GM23338 (cell line): ENCODE measurements at regions not wholly inside any gene's neighbourhood (a gene's known extent, or its start where the extent isn't known, plus 50 kb on each side); places are given as distances from the start of the nearest gene placed in this dataset.

Experiments
- ATAC-seq: fragments of 200-7000 bp; cut with Tn5 transposase; 3 replicates; pipeline ENCODE4 v1.9.1; 2020
- DNase-seq: peaks from one replicate; pipeline ENCODE4 v3.0.0-alpha.2; 2015; ENCODE audit warnings: low spot score
- H2AFZ ChIP-seq: fragments of 200-600 bp; sonication (generic); 2 replicates; pipeline ENCODE4 v1.8.0; 2016; ENCODE audit warnings: antibody characterized with exemption, mild to moderate bottlenecking, moderate library complexity
- H3F3A ChIP-seq: fragments of 200-600 bp; sonication (generic); replicated peaks from 2 replicates; pipeline ENCODE4 v1.8.0; 2017; ENCODE audit warnings: antibody characterized with exemption, mixed run types, low read depth
- H3K27ac ChIP-seq: fragments of 200-600 bp; sonication (generic); 2 replicates; pipeline ENCODE4 v1.6.1; 2016; ENCODE audit warnings: low read depth
- H3K27me3 ChIP-seq: fragments of 200-600 bp; sonication (generic); 2 replicates; pipeline ENCODE4 v1.8.0; 2016; ENCODE audit warnings: mild to moderate bottlenecking, mixed run types, moderate library complexity; ENCODE audit not compliant: insufficient read depth
- H3K36me3 ChIP-seq: fragments of 200-600 bp; sonication (generic); 2 replicates; pipeline ENCODE4 v1.8.0; 2016; ENCODE audit warnings: mild to moderate bottlenecking; ENCODE audit not compliant: insufficient read depth
- H3K4me1 ChIP-seq: fragments of 200-600 bp; sonication (generic); 2 replicates; pipeline ENCODE4 v1.8.0; 2016; ENCODE audit warnings: mild to moderate bottlenecking, moderate library complexity; ENCODE audit not compliant: insufficient read depth
- H3K4me2 ChIP-seq: fragments of 200-600 bp; sonication (generic); 2 replicates; pipeline ENCODE4 v1.7.1; 2017; ENCODE audit warnings: mixed run types
- H3K4me3 ChIP-seq: fragments of 200-600 bp; sonication (generic); 2 replicates; pipeline ENCODE4 v1.6.1; 2016; ENCODE audit warnings: mixed run types
- H3K79me2 ChIP-seq: fragments of 200-600 bp; sonication (generic); replicated peaks from 2 replicates; pipeline ENCODE4 v1.8.0; 2017; ENCODE audit warnings: mild to moderate bottlenecking; ENCODE audit not compliant: insufficient read depth
- H3K9me2 ChIP-seq: fragments of 200-600 bp; sonication (generic); 2 replicates; pipeline ENCODE4 v1.8.0; 2017; ENCODE audit not compliant: insufficient read depth
- H4K20me1 ChIP-seq: fragments of 200-600 bp; sonication (generic); replicated peaks from 2 replicates; pipeline ENCODE4 v1.8.0; 2017; ENCODE audit warnings: mild to moderate bottlenecking; ENCODE audit not compliant: insufficient read depth
- H3K27ac Mint-ChIP-seq: 2 replicates; pipeline ENCODE4 v1.8.0; 2020; ENCODE audit warnings: inconsistent platforms, mild to moderate bottlenecking, moderate library complexity, mixed read lengths
- H3K27me3 Mint-ChIP-seq: 3 replicates; pipeline ENCODE4 v1.8.0; 2022; ENCODE audit warnings: low read depth, mild to moderate bottlenecking, moderate library complexity, mixed read lengths, inconsistent platforms; ENCODE audit not compliant: insufficient read depth, poor library complexity
- H3K36me3 Mint-ChIP-seq: 3 replicates; pipeline ENCODE4 v1.8.0; 2021; ENCODE audit warnings: low read depth, mild to moderate bottlenecking, inconsistent platforms, moderate library complexity, mixed read lengths
- H3K4me1 Mint-ChIP-seq: 3 replicates; pipeline ENCODE4 v1.8.0; 2020; ENCODE audit warnings: mild to moderate bottlenecking, inconsistent platforms, mixed read lengths
- H3K4me3 Mint-ChIP-seq: 3 replicates; pipeline ENCODE4 v1.8.0; 2021; ENCODE audit warnings: moderate library complexity, mild to moderate bottlenecking, inconsistent platforms, mixed read lengths
- H3K9me3 Mint-ChIP-seq: 3 replicates; pipeline ENCODE4 v1.8.0; 2020; ENCODE audit warnings: moderate library complexity, mild to moderate bottlenecking, inconsistent platforms, mixed read lengths
- ETS1 ChIP-seq: IDR thresholded peaks from 2 replicates; pipeline ENCODE4 v1.6.1; 2016; ENCODE audit warnings: antibody characterized with exemption
- EZH2 ChIP-seq: fragments of 200-600 bp; sonication (generic); IDR thresholded peaks from one replicate; pipeline ENCODE4 v1.8.0; 2017; ENCODE audit warnings: antibody characterized with exemption, mild to moderate bottlenecking, low read depth; ENCODE audit not compliant: unreplicated experiment
- EZH2phosphoT487 ChIP-seq: fragments of 200-600 bp; sonication (generic); IDR thresholded peaks from one replicate; pipeline ENCODE4 v1.8.1; 2018; ENCODE audit warnings: antibody characterized with exemption; ENCODE audit not compliant: unreplicated experiment
- JUNB ChIP-seq: IDR thresholded peaks from one replicate; pipeline ENCODE4 v1.6.1; 2016; ENCODE audit warnings: antibody characterized with exemption; ENCODE audit not compliant: unreplicated experiment
- POLR2AphosphoS5 ChIP-seq: IDR thresholded peaks from 2 replicates; pipeline ENCODE4 v1.6.1; 2016; ENCODE audit warnings: antibody characterized with exemption, low read depth
- STAT1 ChIP-seq: IDR thresholded peaks from one replicate; pipeline ENCODE4 v1.6.1; 2016; ENCODE audit warnings: antibody characterized with exemption; ENCODE audit not compliant: unreplicated experiment
- ZNF114 ChIP-seq: fragments of 250-450 bp; sonication (Bioruptor Pico); IDR thresholded peaks from 2 replicates; pipeline ENCODE4 v1.5.0; 2020; ENCODE audit warnings: mild to moderate bottlenecking, moderate library complexity
- ZNF462 ChIP-seq: fragments of 250-450 bp; sonication (Bioruptor Pico); IDR thresholded peaks from 2 replicates; pipeline ENCODE4 v1.5.0; 2020; ENCODE audit warnings: mild to moderate bottlenecking, moderate library complexity

DNA sequence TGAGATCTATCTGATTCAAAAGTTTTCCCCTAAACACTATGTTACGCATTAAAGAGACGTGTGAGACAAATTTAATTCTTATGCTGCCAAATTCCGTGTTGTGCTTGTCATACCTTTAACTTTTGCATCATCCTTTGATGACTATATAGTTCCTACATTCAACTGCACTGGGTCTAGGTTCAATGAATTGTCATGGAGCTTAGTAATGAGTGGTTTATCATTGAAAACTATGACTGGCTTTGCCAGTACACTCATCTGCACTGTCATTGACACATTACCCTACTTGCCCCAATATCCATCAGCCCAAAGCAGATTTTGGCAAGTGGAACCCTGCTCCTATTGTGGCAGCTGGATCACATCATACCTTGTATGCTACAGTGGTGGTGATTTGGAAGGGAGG is 882.9 kb upstream of the SLIT2 start (continued):
- no peak for TF ChIP-seq ZNF462
- no peak for TF ChIP-seq ZNF114

DNA sequence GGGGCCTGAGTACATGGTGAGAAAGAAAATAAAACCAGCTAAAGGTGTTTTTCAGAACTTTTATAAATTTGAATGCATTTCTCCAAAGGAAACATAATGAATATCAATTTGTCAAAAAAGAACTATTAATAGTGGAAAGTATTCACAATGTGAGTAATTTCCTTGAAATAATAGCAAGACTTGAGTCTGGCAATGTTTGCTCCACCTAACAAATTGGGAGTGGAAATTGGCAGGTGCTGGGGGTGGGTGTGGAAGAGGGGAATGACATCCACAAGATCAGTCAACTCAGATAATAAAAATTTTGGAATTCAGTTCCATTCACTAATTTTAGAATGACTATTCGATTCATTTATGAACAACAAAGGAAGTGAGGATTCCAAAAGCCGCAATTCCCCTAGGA is 884.8 kb upstream of the SLIT2 start:
- Histone ChIP-seq H2AFZ (no peak overlapping the region), H3K4me2 (no peak overlapping the region), H3K27ac (no peak overlapping the region), H4K20me1 (no peaks in the 10 kb centered on the region), H3K4me1 (no peaks in the 10 kb centered on the region), H3F3A (no peaks in the 10 kb centered on the region), H3K4me3 (no peak overlapping the region), H3K36me3 (no peaks in the 10 kb centered on the region), H3K79me2 (no peaks in the 10 kb centered on the region), H3K27me3 (no peaks in the 10 kb centered on the region), H3K9me2 (peaks cover under 1% of the 10 kb centered on the region; the same call in 1 of the 2 replicates)
- TF ChIP-seq ZNF462 (no peak), ETS1 (no peak), EZH2 (no peak), EZH2phosphoT487 (no peak), STAT1 (no peak), POLR2AphosphoS5 (no peak), ZNF114 (no peak), JUNB (no peak)
- Mint-ChIP-seq H3K9me3 (no peaks in the 10 kb centered on the region), H3K36me3 (no peaks in the 10 kb centered on the region), H3K4me3 (no peak overlapping the region), H3K27ac (no peak overlapping the region), H3K4me1 (no peaks in the 10 kb centered on the region), H3K27me3 (no peaks in the 10 kb centered on the region)
- DNase-seq (no peak), ATAC-seq (no peak)
